Dedifferentiated amniotic fluid mesenchymal stem cell (primary cell): ENCODE measurements at regions not wholly inside any gene's neighbourhood (a gene's known extent, or its start where the extent isn't known, plus 50 kb on each side); places are given as distances from the start of the nearest gene placed in this dataset.

Source experiments
- DNase-seq: peaks from one replicate; pipeline ENCODE4 v3.0.0-alpha.2; 2016; ENCODE audit errors: extremely low spot score

DNA sequence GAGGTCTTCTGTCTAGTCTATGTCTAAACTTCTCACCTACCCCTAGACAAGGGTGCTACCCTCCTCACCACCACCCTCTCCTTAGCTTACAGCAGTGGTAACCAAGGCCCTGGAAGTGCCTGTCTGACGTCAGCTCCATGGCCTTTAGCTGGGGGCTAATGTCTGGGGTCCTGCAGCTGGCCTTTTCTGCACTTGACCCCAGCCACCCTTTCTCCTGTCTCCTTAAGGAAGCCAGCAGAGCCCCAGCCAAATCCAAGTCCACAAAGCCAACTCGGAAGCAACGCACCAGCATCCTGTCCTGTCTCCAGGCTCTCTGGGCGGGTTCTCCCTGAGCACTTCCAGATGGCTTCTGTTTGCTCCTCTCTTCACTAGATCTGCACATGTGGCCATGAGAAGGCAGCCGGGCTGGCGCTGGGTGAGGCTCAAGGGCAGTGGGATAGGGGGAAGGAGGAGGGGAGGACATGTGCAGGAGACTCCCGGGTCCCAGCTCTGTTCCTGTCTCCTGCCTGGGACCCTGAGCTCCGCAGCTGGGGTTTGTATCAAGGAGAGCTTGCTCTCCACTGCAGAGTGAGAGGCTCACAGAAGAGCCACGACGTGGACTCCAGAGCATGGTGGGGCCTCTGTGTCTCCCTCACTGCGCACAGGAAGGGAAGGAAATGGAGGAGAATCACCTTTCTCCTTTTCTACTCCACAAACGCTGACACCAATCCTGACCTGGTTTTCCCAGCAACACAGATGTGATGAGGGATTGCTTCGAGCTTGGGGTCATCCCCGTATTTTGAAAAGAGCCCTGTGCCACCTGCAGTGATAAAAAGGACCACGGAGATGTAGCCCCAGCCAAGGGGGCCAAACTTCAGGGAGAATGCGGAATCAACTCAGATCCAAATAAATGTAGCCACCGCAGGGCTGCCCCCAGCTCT is 204.2 kb downstream of the USP12 start:
- no peak for DNase-seq

DNA sequence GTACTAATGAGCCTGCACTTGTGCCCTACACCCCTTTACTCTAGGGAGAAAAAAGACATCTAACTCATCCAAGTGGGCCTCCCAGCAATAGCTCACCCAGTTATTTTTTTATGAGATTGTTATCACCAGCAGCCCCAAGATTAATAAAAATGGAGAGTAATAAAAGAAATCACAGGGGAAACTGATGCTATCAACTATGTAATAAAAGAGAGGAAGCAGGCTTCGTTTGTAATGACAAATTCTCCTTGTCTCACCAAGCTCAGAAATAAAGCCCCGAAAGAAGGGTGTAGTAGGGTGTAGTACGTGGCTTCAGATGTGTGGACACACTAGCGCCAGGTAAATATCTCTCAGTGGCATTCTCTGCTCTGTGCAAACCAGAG is 204.9 kb downstream of the USP12 start:
- DNase-seq: no peak

DNA sequence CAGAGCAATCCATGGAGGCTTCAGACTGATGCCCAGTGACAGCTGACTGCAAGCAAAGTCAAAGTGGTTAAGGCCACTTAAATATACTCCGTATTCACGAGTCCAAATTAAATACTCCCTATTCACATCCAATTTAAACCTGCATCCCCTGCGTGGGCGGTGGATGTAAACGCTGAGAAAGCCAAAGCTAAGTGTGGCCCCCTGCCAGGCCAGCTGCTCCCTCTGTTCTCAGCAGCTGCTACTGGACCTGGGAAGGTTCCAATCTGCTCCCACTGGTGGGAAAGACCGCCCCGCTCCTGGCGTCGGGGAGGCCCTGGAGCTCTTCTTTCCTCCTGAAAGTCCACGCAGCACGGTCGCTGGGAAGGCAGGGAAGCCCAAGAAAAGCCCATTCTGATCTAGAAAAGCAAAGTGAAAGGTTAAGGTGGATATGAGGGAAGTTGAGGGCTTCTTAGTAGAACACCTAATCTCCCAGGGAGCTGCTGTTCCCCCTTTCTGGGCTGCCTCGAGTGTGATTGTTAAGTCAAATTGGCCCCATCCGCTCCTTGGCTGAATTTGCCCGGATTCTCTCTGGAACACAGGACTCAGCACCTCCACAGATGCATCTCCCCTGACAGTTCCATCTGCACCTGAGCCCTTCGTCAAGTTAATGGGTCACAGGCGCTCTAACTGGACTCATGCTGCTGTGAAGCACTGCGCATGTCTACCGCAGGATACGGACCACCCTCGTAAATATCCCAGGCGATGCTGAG is 205.5 kb downstream of the USP12 start:
- no peak for DNase-seq

DNA sequence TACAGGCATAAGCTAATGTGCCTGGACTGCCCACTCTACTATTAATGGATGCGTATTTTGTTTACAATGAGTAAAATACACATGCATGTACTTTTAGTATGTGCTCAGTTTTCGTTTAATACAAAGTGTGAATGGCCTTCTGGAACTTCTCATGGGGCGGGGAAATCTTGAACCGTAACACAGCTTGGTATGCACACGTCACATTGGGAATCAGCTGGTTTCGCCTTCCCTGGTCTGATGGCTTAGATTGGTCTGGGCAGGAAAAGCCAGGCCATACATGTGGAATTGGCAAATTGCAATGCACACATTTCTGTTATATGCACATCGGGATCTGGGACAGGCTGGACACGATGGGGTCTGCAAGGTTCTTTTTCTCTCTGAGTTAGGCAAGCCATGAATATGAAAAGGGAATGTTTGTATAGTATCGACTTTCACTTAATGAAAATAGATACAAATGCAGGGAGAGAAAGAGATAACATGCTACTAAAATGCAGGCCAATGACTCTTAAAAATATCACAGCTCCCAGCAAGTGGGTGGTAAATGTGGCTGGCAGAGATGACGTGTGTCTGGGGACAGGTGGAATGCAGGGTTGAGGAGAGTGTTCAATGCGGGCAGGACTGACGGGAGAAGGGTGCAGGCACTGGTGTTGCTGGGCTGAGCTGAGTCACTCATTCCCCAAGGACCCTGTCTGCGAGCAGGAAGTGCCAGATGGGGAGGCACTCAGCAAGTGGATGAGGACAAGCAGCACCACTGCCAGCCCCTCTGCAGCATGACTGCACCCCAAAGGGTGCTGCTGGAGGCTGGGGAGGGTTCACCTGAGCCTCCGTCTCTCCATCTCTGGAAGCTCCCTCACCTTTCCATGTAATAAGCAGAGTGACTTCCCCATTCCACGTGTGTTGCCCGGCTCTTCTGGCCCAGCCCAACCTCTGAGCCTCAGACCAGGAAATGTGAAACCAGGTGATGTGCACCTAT is 204.0 kb upstream of the GPR12 start:
- DNase-seq: no peak

DNA sequence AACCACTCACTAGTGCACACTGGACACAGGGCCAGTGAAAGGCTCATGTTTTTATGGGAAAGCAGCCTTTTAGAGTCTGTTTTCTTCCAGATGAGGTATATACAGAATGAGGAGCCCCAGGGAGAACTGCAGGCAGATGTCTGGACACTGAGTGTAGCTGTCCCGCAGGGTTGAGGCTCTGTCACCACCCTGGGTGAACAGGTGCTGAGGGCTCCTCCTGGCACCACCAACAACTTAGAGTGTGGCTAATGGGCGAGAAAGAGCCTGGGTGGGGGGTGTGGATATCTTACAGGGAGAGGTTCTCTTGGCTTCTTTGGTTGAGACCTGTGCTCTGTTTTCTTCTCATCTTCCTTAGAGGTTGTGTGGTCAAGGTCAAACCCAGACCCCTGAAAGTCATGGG is 202.1 kb upstream of the GPR12 start:
- no peak for DNase-seq

DNA sequence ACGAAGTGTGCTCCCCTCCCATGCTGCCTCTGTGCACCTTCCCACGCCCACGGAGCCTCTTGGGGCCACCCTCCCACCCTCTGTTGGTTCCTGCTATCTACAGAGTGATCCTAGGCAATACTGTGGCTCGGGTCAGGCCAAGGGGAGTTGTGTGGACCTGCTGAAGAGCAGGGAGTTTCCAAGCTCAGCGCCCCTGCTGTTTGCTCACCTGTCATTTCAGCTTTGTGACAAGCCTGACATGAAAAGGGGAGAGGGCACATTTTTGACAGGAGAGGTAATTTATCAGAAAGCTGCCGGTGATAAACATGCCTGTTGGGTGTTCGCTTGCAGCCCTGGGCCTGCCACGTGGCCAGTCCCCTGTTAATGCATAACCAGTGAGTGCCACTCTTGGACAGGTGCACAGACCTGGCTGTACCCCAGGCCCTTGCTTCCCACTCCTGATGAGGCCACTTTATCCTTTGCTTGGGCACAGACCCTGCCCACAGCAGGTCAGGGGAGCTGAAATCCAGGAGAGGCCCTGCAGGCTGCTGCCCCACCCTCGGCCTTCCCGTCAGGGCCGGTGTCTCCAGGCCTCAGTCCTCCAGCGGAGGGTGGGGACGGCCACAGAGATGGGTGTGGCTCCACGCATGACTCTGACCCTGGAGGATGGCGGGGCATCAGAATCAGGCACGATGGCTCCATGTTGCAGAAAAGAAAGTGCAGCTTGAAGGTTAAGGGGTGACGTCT is 201.5 kb upstream of the GPR12 start:
- DNase-seq: no peak

DNA sequence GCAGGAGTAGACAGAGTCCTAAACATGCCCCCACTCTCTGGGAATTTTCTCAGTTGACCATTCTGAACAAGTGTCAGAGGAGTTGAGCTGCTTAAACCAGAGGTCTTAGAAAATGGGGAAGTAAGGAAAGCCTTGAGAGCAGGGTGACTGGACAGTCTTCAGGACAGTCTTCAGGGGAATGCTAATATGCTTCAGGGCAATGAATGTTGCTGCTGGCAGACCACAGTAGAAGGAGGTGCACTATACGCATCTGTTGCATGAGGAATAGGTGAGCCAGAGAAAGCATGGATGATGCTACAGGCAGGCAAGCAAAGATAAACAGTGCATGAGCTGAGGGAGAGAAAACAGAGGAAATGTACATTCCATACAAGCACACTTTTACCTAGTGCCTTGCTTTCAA is 196.6 kb upstream of the GPR12 start:
- DNase-seq: no peak

DNA sequence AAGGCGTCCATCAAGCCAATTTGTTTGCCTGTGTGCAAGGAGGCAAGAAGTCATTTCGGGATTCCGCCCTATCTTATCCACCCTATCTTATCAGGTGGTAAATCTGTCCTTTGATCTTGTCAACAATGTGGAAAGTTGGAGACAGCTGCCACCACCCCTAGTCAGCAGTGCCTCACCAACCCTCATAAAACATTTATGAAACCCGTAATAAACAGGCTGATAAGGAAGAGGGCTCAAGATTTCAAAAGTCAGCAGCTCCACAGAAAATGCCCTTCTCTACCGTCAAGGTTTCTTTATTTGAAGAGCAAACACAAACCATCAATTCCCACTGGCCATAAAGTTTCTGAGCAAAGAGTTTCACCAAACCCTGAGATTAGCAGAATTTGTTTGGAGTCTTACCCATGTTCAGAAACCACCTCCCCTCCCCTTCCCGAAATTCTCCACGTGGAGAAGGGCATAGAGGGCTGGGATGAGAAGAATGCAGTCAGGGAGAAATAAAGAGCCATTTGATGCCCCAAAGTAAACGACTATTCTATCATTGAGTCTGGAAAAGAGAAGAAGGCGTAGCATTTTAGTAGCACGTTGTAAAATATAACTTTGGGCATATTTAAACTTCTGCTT is 196.0 kb upstream of the GPR12 start:
- DNase-seq: no peak

DNA sequence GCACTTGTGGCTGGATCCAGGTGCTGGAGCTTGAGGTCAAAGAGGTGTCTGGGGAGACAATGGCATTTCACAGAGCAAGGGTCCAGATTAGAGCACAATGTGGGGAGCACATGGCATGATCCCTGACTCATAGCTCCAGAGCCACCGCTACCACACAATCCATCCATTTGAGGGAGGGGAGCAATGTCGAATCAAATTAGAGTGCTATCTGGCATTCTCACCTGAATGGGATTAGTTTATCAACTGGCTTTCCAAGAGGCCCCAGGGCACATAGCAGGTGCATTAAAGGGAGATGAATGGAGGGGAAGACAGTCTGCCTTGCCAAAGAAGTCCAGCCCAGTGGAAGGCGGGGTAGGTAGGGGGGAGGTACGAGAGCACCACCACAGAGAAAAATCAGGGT is 194.4 kb upstream of the GPR12 start:
- no peak for DNase-seq

DNA sequence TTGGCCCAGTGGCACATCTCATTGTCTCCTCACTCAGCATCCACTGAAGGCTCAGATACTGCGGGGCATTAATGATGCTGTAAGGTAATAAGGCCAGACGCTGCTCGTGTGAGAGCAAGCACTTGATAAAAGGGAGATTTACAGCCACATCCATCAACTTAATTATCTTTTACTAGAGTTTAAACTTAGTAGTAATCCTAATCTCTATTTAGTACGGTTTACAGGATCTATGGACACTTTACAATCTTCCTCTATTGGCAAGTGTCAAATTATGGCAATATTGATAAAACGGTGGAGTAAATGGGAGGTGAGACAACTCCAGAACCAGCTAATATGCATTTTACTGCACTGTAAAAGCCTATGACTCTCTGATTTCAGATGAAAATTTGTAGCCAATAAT is 192.7 kb upstream of the GPR12 start:
- DNase-seq: no peak

DNA sequence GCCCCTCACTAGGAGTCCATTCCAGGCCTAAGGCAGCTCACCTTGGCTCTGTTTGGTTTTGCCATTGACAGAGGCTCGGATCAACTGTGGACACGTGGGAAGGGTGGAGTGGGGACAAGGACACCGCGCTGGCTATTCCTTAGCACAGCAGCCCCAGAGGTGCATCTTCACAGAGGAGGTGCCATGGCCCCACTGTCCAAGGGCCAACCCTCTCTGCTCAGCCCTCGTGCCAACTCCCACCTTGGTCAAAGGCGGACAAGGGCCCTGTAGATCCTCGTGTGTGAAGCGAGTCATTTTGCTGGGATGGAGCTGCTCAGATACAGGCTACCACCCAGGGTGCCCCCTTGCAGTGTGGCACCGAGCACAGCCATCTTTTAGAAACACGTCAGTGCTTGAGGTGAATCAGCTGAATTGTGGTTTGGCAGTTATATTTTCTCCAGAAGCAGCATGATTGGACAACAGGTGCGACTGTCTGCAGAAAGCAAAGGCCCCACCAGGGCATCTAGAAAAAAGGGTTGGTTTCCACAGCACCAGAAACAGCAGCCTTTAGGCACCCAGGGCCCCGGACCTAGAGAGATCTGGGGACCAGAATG is 192.1 kb upstream of the GPR12 start:
- no peak for DNase-seq

DNA sequence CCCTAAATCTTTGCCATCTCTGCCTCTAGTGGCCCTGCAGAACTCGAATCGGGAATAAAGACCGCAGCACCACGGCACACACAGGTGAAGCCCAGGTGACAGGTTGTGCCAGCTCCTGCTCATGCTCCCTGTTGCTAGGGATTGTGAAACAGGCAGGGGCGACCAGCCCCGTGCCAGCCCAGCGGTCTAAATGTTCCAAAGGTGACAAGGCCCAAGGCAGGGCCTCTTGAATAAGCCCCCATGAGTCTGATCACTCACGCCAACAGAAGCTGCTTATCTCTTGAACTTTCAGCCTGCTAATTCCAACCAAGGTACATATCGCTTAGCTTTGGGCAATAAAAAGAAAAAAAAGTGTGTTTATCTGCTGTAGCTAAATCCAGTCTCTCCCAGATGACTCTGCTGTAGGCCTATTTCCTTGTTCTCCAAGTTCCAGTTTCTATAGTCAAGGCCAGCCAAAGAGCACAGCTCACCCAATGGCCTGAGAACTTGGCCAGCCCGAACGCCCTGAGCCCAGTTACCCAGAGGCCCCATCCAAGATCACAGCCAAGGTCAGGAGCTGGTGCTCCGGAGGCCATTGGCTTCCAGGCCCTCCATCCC is 191.1 kb upstream of the GPR12 start:
- no peak for DNase-seq

DNA sequence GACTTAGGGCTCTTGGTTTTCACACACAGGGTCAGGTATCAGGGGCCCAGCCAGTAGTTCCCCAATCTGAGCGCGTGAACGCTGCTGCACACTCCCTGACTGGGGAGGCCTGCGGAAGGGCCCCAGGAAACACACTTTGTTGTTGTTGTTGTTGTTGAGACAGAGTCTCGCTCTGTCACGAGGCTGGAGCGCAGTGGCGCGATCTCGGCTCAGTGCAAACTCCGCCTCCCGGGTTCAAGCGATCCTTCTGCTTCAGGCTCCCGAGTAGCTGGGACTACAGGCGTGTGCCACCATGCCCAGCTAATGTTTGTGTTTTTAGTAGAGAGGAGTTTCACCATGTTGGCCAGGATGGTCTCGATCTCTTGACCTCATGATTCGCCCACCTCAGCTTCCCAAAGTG is 190.4 kb upstream of the GPR12 start:
- no peak for DNase-seq

DNA sequence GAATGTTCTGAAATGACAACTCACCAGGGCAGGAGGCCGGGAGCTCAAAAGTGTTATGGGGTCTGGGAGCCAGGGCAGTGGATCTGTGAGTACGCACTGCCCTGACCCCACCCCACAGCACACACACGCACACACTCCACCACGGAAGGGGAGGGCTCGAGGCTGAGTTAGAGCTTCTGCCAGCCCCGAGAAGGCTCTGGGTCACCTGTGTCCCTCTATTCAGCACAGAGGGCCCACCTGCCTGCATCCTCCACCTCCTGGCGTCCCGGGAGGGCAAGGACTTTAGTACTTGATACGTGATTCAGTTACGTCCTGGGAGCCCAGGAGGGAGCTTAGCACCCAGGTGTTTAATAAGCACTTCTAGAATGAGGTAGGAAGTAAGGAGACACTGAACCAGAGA is 190.0 kb upstream of the GPR12 start:
- DNase-seq: no peak

DNA sequence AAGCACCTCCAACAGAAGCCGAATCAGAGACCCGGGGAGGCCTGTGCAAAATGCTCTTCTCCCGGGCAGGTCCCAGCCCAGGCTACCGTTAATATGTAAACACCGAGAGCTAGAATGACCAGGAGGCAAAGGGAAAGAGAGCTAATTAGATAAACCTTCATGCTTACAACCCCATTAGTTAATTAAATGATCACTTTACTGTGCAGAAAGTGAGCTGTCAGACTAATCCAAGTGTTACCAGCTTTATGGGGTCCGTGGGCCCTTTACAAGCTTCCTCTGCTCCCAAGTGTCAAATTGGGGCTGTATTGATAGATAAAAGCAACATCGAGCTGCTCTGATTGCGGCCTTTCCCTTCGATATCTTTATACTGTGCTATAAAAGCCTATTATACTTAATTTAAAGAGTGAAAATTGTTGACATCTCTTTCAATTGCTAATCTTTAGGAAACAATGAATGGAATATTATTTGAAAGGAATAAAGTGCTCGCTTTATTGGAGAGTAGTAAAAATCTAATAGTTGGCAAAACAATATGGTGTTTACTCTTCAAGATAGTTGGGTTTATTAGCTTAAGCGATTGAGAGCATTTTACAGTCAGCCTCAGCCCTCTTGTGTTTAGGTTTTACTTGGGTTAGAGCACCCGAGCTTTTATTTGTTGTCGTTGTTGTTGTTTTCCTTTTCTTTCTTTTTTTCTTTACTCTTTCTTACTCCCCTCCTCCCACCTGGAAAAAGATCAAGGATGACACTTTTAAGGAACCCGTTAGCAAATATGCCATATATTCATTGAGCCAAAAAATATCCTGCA is 189.3 kb upstream of the GPR12 start:
- no peak for DNase-seq

DNA sequence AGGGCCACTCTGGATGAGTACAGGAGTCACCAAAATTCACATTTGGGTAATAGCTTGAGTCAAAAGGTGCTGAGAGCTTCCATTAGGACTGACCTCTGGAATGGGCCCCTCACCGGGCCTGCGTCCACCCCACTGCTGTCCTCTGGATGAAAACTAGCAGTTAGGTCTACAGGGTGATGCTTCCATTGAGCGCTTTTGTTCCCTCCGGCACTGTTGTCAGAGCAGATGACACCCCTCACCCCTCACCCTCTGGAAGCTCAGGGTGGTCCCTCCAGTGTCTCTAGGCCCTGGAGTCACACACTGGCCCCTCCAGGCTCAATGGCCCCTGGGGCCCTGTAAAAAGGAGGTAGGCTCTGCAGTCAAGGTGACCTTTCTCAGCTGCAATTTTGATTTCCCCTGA is 187.8 kb upstream of the GPR12 start:
- DNase-seq: no peak

DNA sequence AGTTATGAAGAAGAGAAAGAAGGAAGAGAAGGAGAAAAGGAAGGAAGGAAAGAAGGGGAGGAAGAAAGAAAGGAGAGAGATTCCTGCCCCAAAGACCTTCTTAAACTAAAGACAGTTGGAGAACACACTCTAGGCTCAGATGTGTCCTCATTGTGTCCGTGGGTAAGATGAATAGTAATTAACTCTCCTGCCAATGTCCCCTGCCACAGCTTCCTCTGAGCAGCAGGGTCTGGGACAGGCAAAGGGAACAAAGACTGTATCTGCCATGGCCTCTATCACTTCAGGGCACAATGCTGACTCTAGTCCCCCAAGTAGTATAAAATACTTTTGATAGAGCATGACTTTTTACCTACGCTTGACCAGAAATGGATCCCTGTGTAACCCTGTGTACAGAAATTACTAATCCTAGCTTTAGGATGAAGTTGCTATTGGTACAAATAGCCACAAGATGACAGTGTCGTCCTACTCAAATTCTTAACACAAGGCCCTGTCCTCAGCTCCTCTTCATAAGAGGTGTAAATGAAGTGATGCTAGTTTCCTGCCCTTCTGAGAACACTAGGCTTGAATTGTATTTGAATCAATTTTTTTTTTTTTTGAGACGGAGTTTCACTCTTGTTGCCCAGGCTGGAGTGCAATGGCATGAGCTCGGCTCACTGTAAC is 186.2 kb upstream of the GPR12 start:
- DNase-seq: no peak

DNA sequence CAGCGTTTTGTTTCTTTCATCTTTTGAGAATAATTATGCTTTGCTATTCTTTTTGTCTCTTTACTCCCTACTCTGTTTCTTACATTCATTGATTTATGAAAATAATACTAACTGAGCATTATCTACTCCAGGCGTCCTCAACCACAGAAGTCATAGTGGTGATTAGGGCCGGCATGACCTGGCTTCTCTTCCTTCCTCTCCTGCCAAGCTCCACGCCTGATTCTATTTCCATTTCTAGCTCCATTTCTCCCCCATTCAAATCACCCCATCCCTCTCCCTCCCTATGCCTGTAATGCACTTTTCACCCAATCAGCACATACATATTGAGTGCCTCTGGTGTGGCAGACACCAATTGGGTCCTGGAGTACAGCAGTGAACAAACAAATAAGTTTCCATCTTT is 183.2 kb upstream of the GPR12 start:
- no peak for DNase-seq

DNA sequence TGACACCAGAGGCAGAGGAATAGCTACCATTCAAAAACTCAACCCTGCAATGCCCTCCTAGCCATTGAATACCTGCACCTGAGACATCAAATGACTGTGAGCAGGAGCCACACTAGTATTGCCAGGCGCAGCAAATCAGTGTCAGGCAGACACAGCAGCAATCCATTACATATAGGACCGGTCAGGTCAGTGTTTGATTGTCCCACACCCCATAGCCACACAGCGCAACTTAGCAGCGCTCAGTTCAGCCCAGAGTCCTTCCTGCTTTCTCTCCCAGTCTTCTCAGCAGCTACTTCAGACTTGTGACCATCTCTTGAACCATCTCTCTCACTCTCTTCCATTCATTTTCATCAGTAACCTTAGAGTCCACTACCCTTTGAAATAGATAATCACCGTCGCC is 181.6 kb upstream of the GPR12 start:
- no peak for DNase-seq
